ENCODE measurements at regions not wholly inside any gene's neighbourhood (a gene's known extent, or its start where the extent isn't known, plus 50 kb on each side); places are given as distances from the start of the nearest gene placed in this dataset.

DNA sequence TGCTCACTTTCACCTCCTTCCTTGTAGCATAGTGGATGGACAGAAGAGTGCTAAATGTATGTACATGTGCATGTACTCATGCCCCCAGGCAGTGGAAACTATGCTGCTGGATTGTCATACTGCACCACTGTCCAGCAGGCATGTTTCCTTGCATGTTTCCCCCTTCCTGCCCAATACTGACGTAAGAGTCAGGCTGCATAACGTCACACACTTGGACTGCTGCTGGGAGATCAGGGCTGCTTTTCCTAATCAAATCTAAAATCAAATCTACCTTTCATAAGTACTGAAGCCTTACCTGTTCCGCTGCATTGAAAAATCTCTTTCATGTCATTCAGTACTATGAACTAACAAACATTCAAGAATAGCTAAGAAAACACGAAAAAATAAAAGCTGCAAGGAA is 67.9 kb upstream of the ROBO1 start:
- no peak for DNase-seq

DNA sequence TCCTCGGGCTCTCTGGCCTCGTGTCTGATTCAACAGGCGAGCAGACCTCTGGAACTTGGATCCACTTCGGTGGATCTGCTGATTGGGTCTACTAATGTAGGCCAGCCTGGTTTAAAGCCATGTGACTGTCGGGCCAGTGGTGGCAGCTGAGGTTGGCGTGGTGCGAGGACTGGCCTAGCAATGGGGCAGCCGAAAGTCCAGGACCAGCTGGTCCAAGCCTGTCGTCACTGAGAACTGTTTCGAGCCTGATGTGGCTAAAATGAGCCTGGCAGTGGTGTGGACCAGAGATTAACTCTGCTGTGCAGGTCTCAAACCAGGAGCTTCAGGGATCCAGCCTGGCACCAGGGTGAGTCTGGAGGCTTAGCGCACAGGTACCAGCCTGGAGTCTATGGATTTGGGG is 56.4 kb upstream of the ROBO1 start:
- no peak for DNase-seq

DNA sequence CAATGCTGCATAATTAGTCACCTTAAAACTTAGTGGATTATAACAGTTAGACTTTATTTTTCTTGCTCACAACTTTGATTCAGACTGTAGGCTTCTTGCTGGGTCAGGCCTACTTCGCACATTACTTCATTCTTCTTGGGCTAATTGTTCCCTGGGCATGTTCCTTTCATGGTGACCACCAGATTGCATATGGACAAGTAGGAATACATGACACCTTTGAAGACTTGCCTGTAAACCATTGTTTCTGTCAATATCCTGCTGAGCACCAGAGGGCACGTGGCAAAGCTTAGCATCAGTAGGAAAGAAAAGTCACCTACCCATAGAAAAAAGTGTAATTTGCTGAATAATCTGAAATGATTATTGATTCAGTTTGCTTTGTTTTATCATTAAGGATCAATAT is 54.3 kb upstream of the ROBO1 start:
- DNase-seq, result no peak

DNA sequence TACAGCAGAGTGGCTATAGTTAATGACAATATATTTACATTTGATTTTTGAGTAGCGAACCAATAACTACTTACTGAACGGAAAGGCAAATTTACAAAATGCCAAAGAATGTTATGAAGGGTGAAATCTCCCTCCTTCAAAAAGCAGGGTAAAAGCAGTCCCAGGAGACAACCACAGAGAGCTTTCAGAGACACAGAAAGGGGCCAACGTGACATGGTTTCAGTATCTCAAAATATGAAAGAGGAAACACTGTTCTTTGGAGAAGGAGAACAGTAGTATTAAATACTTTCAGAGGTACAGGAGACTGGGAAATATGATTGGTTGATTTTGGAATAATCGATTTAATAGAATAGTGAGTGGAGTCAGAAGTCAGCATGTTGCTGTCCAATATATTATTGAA is 52.3 kb upstream of the ROBO1 start:
- no peak for DNase-seq

DNA sequence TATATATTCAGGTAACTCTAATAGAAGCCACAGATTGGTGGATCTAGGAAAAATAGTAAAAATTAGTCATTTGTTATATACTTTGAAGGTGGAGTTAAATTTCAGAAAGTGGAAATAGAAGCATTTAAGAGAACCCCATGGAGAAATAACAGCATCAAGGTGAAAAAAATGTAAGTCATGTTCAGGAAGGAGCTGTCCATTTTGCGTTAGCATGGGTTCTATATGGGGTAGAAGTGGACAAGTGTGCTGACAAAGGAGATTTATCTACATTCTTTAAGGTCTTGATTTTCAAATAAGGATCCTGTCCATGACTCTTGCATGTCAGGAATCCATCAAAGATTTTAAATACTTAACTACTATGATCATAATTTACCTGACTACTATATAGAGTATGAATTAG is 50.2 kb upstream of the ROBO1 start:
- no peak for DNase-seq

All from NCI-H187 treated with DMSO at 0.1 percent for 48 hours (cell line).